Adrenal gland (tissue), 9 donors: ENCODE measurements at regions not wholly inside any gene's neighbourhood (a gene's known extent, or its start where the extent isn't known, plus 50 kb on each side); places are given as distances from the start of the nearest gene placed in this dataset.

ENCODE experiments used
- DNase-seq, 7 donors: peaks; one replicate each; pipeline ENCODE4 v3.0.0-alpha.2; 2019 to 2020
- H3K27ac ChIP-seq, 5 donors: fragments of 200-600 bp; sonication (generic) in 4 of 5; 1 replicate in 3 of 5; 2 replicates in 2 of 5; pipeline versions ENCODE4 v1.5.1 to v1.8.0; 2016 to 2020; ENCODE audit warnings: mild to moderate bottlenecking in 1 of 5
- H3K27me3 ChIP-seq: fragments of 200-600 bp; 2 replicates; pipeline ENCODE4 v1.8.0; 2021
- H3K36me3 ChIP-seq, 2 donors: fragments of 200-600 bp; replicated peaks in 1 of 2; 1 replicate in 1 of 2; 2 replicates in 1 of 2; pipeline versions ENCODE4 v1.5.1 to v1.8.0; 2018 to 2022
- H3K4me1 ChIP-seq, 2 donors: fragments of 200-600 bp; replicated peaks in 1 of 2; 1 replicate in 1 of 2; 2 replicates in 1 of 2; pipeline versions ENCODE4 v1.5.1 to v1.8.0; 2018 to 2021
- H3K4me3 ChIP-seq, 4 donors: fragments of 200-600 bp; sonication (generic) in 3 of 4; one replicate each; pipeline ENCODE4 v1.5.1; 2016 to 2018
- H3K9me3 ChIP-seq, 3 donors: fragments of 200-600 bp; sonication (generic) in 1 of 3; replicated peaks in 1 of 3; 1 replicate in 2 of 3; 2 replicates in 1 of 3; pipeline versions ENCODE4 v1.5.1 to v1.8.0; 2016 to 2021
- POLR2A ChIP-seq, 2 donors: fragments of 450-650 bp; IDR thresholded peaks; one replicate each; pipeline ENCODE4 v1.6.1; 2017; ENCODE audit warnings: antibody characterized with exemption in 2 of 2, mild to moderate bottlenecking in 2 of 2, moderate library complexity in 1 of 2
- WGBS, 4 donors: extraction: QIAGEN DNeasy Blood & Tissue Kit in 2 of 4; methylation state at CpG; one replicate each; pipeline versions ENCODE4 v1.1.5 to v1.1.7; 2013 to 2017; 5-methylcytosine and 5-hydroxymethylcytosine counted together
- intact Hi-C, 2 donors: fragments of 100-400 bp; cut with DNase I; formaldehyde crosslinking; loops; one replicate each; pipeline versions ENCODE4 v1.14.1 to v1.15.0; 2022 to 2023
- TF ChIP-seq, protein P1 (sequence below), 6 experiments: fragments of 450-650 bp in 4 of 6; fragments of 200-600 bp in 2 of 6; sonication (generic) in 1 of 6; IDR thresholded peaks; 1 replicate in 5 of 6; 2 replicates in 1 of 6; pipeline versions ENCODE4 v1.5.1 to v1.8.0; 2016 to 2021; ENCODE audit warnings: antibody characterized with exemption in 6 of 6, mild to moderate bottlenecking in 2 of 6, moderate library complexity in 1 of 6
- donor health status: healthy with polysubstance abuse.
- donor health status: Bipolar disorder and iron deficiency.
- donor health status: DM: yes; HTN: yes; CAD: no.
- donor health status: DM: no; HTN: no; CAD: no.
- donor health status: DM: no; HTN: no; CAD: no.

DNA sequence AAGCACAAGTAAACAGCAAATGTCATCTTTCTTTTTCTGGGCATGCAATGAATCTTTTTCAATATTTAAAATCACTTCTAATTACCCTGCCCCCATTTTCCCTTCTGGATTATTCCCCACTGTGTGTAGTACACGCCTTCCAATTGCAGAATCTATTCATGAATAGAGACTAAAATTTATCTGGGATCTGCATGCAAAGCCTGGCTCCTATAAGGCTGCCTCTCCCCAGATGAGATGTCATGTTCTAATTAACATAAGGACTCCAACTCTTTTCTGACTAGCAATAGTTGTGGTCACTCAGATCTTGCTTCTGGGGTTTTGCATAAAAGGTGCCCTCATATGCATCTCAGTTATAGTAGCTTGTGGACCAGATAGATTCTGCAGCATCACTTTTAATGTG, 473.5 kb downstream of the BTG1 start:
- TF ChIP-seq, protein P1, sequence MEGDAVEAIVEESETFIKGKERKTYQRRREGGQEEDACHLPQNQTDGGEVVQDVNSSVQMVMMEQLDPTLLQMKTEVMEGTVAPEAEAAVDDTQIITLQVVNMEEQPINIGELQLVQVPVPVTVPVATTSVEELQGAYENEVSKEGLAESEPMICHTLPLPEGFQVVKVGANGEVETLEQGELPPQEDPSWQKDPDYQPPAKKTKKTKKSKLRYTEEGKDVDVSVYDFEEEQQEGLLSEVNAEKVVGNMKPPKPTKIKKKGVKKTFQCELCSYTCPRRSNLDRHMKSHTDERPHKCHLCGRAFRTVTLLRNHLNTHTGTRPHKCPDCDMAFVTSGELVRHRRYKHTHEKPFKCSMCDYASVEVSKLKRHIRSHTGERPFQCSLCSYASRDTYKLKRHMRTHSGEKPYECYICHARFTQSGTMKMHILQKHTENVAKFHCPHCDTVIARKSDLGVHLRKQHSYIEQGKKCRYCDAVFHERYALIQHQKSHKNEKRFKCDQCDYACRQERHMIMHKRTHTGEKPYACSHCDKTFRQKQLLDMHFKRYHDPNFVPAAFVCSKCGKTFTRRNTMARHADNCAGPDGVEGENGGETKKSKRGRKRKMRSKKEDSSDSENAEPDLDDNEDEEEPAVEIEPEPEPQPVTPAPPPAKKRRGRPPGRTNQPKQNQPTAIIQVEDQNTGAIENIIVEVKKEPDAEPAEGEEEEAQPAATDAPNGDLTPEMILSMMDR (IDR thresholded peaks at IDR 0.05), result no peak
- TF ChIP-seq POLR2A (IDR thresholded peaks at IDR 0.05), result no peak
- H3K9me3 ChIP-seq, result no peaks in the 10 kb centered on the region
- 59 to 86% (median 69%) methylated on average over 1 of the region's 1 CpG for WGBS, 4 donors

DNA sequence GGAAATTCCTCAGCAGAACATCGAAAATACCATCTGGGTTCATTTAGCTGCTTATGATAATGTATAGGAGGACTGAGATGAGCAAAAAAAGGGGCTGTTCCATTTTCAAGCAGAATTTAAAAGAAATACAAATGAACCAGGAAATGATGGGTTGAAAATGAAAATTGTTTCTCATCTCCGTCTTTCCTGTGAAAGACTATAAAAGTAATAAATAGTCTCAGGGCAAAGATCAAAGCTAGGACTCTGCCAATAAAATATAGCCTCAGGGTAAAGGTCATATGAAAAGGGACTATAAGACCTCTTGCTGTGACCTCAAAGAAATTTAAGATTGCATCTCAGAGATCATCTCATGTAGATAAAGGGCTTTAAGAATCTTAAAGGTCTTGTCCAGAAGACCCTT, 478.0 kb downstream of the BTG1 start:
- H3K27ac ChIP-seq, result no peak overlapping the region

More for the DNA sequence above, 473.5 kb downstream of the BTG1 start:
- Histone ChIP-seq H3K4me1 (peaks cover 0 to 4% of the 10 kb centered on the region in 2 donors), H3K27ac (no peak overlapping the region), H3K4me3 (no peak overlapping the region), H3K27me3 (no peaks in the 10 kb centered on the region), H3K36me3 (no peaks in the 10 kb centered on the region)
- intact Hi-C loops, result no loop called here
- no peak for DNase-seq

DNA sequence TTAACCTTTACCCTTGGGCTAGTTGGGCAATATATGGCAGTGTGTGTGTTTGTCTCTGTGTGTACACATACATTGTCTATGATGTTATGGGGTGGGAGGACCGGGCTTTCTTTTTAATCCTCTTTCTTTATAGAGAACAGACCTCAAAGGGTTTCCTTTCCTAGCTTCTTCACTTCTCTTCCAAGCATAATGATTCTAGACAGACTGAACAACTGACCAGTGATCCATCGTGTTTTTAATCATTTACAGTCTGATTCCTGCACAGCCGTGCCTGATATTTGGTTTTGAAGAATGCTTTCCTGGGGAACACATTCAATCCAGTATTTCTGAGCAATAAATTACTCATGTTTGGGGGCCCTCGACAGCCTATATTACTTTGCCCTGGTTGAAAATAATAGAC, 481.1 kb upstream of the DCN start:
- H3K27ac ChIP-seq, result no peak overlapping the region
- intact Hi-C loops, result no loop called here
- H3K4me1 ChIP-seq, result no peaks in the 10 kb centered on the region
- no peak for DNase-seq
- TF ChIP-seq, protein P1 (IDR thresholded peaks at IDR 0.05), result no peak
- no peak for TF ChIP-seq POLR2A (IDR thresholded peaks at IDR 0.05)
- no peaks in the 10 kb centered on the region for H3K27me3 ChIP-seq
- no peaks in the 10 kb centered on the region for H3K36me3 ChIP-seq
- H3K9me3 ChIP-seq, result no peaks in the 10 kb centered on the region
- no peak overlapping the region for H3K4me3 ChIP-seq
- WGBS, 4 donors, result 80 to 87% (median 82%) methylated on average over 4 of the region's 4 CpGs

More for the DNA sequence above, 478.0 kb downstream of the BTG1 start:
- intact Hi-C loops, result no loop called here
- no peaks in the 10 kb centered on the region for H3K36me3 ChIP-seq
- no peak for DNase-seq
- H3K4me1 ChIP-seq, result peaks cover 0 to 4% of the 10 kb centered on the region in 2 donors
- H3K9me3 ChIP-seq, result no peaks in the 10 kb centered on the region
- no peak overlapping the region for H3K4me3 ChIP-seq
- H3K27me3 ChIP-seq, result no peaks in the 10 kb centered on the region
- 51 to 65% (median 57%) methylated on average over 2 of the region's 2 CpGs for WGBS, 4 donors
- TF ChIP-seq, protein P1 (IDR thresholded peaks at IDR 0.05), result no peak
- no peak for TF ChIP-seq POLR2A (IDR thresholded peaks at IDR 0.05)

DNA sequence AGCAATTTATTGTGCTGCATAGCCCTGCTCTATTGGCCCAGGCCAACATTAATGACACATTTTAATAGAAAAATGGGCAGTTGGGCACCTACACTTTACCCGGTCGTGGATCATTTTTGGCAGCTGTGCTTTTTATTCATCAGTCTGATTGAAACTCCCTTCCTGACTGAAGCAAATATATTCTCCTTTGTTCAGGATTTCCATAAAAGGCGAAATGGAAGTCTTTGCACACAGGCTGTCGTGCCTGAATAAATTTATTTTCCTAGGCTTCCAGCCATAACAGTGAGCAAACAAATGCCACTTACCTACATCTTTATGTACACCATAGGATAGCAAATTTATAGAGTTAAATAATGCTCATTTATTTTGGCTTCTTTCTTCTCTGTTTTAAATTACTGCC, 480.7 kb upstream of the DCN start:
- H3K4me1 ChIP-seq, result no peaks in the 10 kb centered on the region
- H3K27me3 ChIP-seq, result no peaks in the 10 kb centered on the region
- WGBS, 4 donors, result 78 to 86% (median 80%) methylated on average over 4 of the region's 4 CpGs
- H3K27ac ChIP-seq, result no peak overlapping the region
- intact Hi-C loops, result no loop called here
- TF ChIP-seq POLR2A (IDR thresholded peaks at IDR 0.05), result no peak
- TF ChIP-seq, protein P1 (IDR thresholded peaks at IDR 0.05), result no peak
- no peaks in the 10 kb centered on the region for H3K9me3 ChIP-seq
- H3K4me3 ChIP-seq, result no peak overlapping the region
- H3K36me3 ChIP-seq, result no peaks in the 10 kb centered on the region
- DNase-seq, result no peak
